NT2/D1 (cell line): ENCODE measurements at regions not wholly inside any gene's neighbourhood (a gene's known extent, or its start where the extent isn't known, plus 50 kb on each side); places are given as distances from the start of the nearest gene placed in this dataset.

Experiments used
- DNase-seq: peaks from one replicate; pipeline ENCODE4 v3.0.0-alpha.2; 2011; ENCODE audit warnings: low read depth, low spot score
- H3K27me3 ChIP-seq: 2 replicates; pipeline ENCODE4 v1.6.0; 2011; ENCODE audit warnings: mild to moderate bottlenecking; ENCODE audit not compliant: insufficient read length, insufficient read depth
- H3K36me3 ChIP-seq: 2 replicates; pipeline ENCODE4 v1.6.1; 2011; ENCODE audit warnings: mild to moderate bottlenecking, low read length, mixed read lengths; ENCODE audit not compliant: insufficient read depth, insufficient read length
- H3K4me1 ChIP-seq: 2 replicates; pipeline ENCODE4 v1.5.1; 2011; ENCODE audit not compliant: insufficient read depth, insufficient read length
- H3K4me3 ChIP-seq: 2 replicates; pipeline ENCODE4 v1.5.1; 2011; ENCODE audit warnings: low read depth; ENCODE audit not compliant: insufficient read length
- H3K9ac ChIP-seq: 2 replicates; pipeline ENCODE4 v1.6.0; 2011; ENCODE audit warnings: low read depth; ENCODE audit not compliant: insufficient read length
- H3K9me3 ChIP-seq: 2 replicates; pipeline ENCODE4 v1.5.1; 2011; ENCODE audit warnings: mild to moderate bottlenecking, low read length; ENCODE audit not compliant: insufficient read depth
- SUZ12 ChIP-seq: IDR thresholded peaks from 2 replicates; pipeline ENCODE4 v1.6.1; 2011; ENCODE audit not compliant: insufficient read length, insufficient read depth; ENCODE audit errors: extremely low read depth
- YY1 ChIP-seq: IDR thresholded peaks from 2 replicates; pipeline ENCODE4 v1.6.1; 2011; ENCODE audit not compliant: insufficient read length, insufficient read depth
- ZNF274 ChIP-seq: IDR thresholded peaks from 2 replicates; pipeline ENCODE4 v1.6.1; 2011; ENCODE audit warnings: mild to moderate bottlenecking, low read depth, low read length

DNA sequence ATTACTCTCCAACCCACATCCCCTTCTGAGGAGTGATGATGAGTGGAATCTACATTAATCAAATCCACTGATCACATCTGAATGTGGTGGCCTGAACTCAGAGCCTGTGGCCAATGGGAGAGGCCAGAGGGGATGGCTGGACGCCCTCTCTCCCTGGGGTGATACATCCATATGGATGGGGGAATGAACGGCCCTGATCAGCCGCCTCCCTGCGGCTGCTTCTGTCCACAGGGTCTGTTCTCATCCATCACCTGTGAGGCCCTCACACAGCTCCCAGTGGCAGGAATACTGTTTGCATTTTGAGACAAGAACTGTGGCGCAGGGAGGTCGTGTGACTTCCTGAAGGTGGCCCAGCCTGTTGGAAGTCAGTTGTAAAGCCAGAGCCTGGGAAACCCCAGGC is 78.3 kb upstream of the SHISAL1 start:
- TF ChIP-seq ZNF274 (no peak), SUZ12 (no peak), YY1 (no peak)
- Histone ChIP-seq H3K36me3 (no peaks in the 10 kb centered on the region), H3K9me3 (no peaks in the 10 kb centered on the region), H3K4me3 (no peak overlapping the region), H3K4me1 (peaks cover 3% of the 10 kb centered on the region), H3K27me3 (no peaks in the 10 kb centered on the region), H3K9ac (no peak overlapping the region)
- no peak for DNase-seq

DNA sequence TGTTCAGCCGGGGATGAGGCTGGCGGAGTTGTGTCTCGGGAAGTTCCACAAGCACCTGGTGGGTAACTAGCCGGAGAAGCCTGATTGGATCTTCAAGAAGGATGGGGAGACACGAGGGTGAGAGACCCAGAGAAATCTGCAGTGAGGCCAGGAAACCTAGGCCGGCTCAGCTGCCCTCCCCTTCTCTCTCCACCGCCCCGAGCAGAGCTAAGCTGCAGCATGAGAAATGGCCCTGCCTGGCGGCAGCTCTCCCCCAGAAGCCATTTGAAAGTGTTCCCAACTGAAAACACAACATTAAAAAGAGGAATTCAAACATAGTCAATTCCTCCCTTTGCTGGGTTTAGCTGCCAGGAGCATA is 77.8 kb upstream of the SHISAL1 start:
- TF ChIP-seq SUZ12: no peak
- no peak for TF ChIP-seq ZNF274
- no peak for TF ChIP-seq YY1

DNA sequence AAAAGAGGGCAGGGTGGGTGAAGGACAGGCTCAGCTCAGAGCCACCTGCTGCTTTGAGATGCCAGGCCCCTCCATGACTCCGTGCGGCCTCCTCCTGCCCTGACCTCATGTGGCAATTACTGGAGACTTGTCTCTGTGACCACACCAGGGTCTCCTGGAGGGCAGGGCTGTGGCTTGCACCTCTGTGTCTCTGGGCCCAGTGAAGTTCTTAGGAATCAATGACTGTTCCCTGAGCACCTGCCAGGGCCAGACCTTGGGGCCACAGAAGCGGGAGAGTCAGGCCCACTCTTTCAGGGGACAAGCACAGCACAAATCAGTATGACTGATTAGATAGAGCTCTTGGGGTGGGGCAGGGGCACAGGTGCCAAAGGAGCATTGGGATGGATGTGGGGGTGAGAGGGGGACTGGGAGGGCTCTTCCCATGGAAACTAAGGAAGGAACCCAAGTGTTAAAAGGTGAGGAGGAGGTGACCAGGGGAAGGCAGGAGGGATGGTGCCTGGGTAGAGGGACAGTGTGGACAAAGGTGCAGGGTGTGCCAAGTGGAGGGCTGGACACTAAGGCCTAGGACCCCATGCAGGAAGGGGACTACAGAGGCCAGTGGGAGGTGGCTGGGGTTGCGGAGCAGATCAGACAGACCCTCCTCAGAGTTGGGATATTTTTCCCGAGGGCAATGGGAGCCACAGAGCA is 77.3 kb upstream of the SHISAL1 start:
- TF ChIP-seq ZNF274: no peak
- TF ChIP-seq YY1: no peak
- TF ChIP-seq SUZ12: no peak
- peaks cover under 1% of the 10 kb centered on the region for H3K4me1 ChIP-seq
- H3K9me3 ChIP-seq: no peaks in the 10 kb centered on the region
- no peak overlapping the region for H3K4me3 ChIP-seq
- H3K27me3 ChIP-seq: no peaks in the 10 kb centered on the region
- no peak for DNase-seq
- H3K9ac ChIP-seq: no peak overlapping the region
- no peaks in the 10 kb centered on the region for H3K36me3 ChIP-seq

More for the DNA sequence above, 77.8 kb upstream of the SHISAL1 start:
- no peaks in the 10 kb centered on the region for H3K9me3 ChIP-seq
- no peak overlapping the region for H3K9ac ChIP-seq
- no peak overlapping the region for H3K4me3 ChIP-seq
- peaks cover 3% of the 10 kb centered on the region for H3K4me1 ChIP-seq
- H3K36me3 ChIP-seq: no peaks in the 10 kb centered on the region
- H3K27me3 ChIP-seq: no peaks in the 10 kb centered on the region
- no peak for DNase-seq

DNA sequence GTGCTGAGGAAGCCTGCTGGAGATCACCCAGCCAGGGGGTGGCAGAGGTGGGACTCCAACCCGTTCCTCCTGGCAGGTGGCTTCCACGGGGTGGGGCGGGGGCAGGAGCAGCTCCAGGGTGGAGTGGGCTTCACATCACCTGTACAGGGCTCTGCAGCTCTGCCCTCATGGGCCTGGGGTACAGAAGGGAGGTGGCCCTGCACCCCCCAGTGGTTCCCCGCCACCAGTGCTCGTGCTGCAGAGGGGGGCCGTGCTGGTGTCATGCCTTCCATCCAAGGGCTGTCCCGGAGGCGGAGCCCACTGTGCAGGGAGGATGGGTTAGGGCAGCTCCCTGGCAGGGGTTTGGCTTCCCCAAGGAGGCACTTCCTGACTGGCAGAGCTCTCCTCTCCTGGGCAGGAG is 76.4 kb upstream of the SHISAL1 start:
- no peaks in the 10 kb centered on the region for H3K36me3 ChIP-seq
- H3K4me1 ChIP-seq: peaks cover 2% of the 10 kb centered on the region
- no peak for TF ChIP-seq ZNF274
- TF ChIP-seq SUZ12: no peak
- no peak for TF ChIP-seq YY1
- no peaks in the 10 kb centered on the region for H3K9me3 ChIP-seq
- no peak overlapping the region for H3K9ac ChIP-seq
- no peak overlapping the region for H3K4me3 ChIP-seq
- no peak for DNase-seq
- no peaks in the 10 kb centered on the region for H3K27me3 ChIP-seq

DNA sequence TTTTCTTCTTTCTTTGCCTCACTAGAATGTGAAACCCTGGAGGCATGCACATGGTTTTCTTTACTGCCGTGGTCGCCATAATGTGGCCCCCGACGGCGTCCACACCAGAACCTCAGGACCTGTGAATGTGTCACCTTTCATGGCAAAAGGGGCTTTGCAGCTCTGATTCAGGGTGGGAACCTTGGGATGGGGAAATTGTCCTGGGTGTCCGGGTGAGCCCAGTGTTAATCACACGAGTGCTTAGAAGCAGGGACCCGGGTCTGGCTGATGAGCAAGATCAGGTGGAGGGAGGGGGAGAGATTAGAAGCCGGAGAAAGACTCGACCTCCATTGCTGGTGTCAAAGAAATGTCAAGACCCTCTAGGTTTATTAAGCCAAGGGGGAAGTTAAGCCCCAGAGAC is 74.7 kb upstream of the SHISAL1 start:
- no peak overlapping the region for H3K9ac ChIP-seq
- peaks cover 2% of the 10 kb centered on the region for H3K4me1 ChIP-seq
- no peak overlapping the region for H3K4me3 ChIP-seq
- no peak for DNase-seq
- H3K9me3 ChIP-seq: no peaks in the 10 kb centered on the region
- H3K27me3 ChIP-seq: no peaks in the 10 kb centered on the region
- no peaks in the 10 kb centered on the region for H3K36me3 ChIP-seq
- TF ChIP-seq YY1 (no peak), ZNF274 (no peak), SUZ12 (no peak)

DNA sequence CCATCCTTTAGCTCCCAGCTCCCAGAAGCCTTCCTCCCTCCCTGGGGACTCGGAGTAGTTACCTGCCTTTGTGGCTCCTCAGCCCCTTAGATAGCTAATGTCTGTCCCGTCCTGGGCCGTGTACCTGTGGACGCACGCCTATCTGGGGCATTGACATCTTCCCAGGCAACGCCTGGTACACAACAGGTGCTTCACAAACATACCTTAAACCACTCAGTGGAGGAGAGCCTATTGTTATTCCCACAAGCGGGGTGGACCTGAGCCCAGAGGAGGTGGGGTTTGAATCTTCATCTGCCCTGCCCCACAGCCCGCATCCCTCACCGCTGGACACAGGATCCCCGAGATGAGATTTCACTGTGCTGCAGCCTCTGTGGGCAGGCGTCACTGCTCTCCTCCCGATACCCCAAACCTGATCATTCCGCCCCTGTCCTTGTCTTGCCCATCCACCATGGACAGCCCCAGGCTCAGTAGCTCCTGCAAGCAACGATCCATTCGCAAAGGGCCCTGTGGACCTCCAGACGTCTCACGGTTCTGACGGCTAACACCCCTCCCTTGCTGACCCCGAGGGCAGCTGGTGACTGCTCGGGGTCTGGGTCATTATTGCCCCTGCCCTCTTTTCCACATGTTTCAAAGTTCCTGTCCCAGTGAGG is 73.8 kb upstream of the SHISAL1 start:
- no peaks in the 10 kb centered on the region for H3K27me3 ChIP-seq
- no peaks in the 10 kb centered on the region for H3K9me3 ChIP-seq
- no peak for DNase-seq
- H3K36me3 ChIP-seq: no peaks in the 10 kb centered on the region
- peak overlapping the region; percentile 32 for H3K9ac ChIP-seq
- no peak for TF ChIP-seq ZNF274
- TF ChIP-seq SUZ12: no peak
- TF ChIP-seq YY1: no peak
- H3K4me1 ChIP-seq: peaks cover 2% of the 10 kb centered on the region
- H3K4me3 ChIP-seq: no peak overlapping the region

DNA sequence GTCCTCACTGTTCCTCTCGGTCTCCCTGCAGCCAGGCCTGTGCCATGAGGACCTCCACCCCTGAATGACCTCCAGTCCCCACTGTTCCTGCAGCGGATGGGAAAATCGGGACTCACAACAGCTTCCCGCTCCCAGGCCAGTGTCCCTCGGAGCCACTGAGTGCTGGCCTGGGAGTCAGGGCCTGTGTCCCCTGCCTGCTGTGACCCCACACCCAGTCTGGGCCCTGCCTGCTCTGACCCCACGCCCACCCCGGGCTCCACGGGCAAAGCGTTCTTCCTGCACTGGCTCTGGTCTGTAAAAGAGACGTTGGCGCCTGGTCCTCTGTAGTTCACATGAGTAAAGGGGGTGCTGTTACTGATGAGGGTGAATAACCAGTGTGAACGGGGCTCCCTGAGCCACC is 73.0 kb upstream of the SHISAL1 start:
- TF ChIP-seq ZNF274 (no peak), SUZ12 (no peak), YY1 (no peak)
- Histone ChIP-seq H3K27me3 (no peaks in the 10 kb centered on the region), H3K36me3 (no peaks in the 10 kb centered on the region), H3K9me3 (no peaks in the 10 kb centered on the region), H3K4me1 (peaks cover 2% of the 10 kb centered on the region), H3K9ac (no peak overlapping the region), H3K4me3 (no peak overlapping the region)
- DNase-seq: no peak
